ENCODE measurements at regions not wholly inside any gene's neighbourhood (a gene's known extent, or its start where the extent isn't known, plus 50 kb on each side); places are given as distances from the start of the nearest gene placed in this dataset.

DNA sequence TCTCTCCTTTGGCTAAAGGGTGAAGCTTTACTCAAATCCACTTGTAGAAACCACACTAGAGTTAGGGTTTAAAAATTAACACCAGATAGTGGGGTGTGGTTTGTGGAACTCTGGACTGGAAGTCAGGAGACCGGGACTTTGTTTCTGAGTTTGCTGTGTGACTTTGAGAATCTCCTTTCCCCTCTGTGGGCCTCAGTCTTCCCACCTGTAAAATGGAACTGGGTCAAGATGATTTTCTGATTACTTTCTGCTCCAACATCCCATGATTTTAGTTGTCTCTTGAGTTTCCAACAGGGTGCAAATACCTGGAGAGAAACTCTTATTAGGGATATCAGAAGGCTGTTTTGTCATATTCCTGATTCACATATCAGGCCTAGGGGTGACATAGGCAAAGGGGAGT, 301.0 kb downstream of the MIAT start:
- Histone ChIP-seq H3K79me1 (ENCODE audit: insufficient read depth, low read depth, low read length, poor library complexity, severe bottlenecking) (no peaks in the 10 kb centered on the region), H3K4ac (ENCODE audit: low read depth, low read length) (no peak overlapping the region), H3K9me3 (ENCODE audit: control insufficient read depth, low read depth, low read length) (no peaks in the 10 kb centered on the region), H4K5ac (ENCODE audit: insufficient read length, low read depth, low read length) (no peak overlapping the region), H2AK5ac (ENCODE audit: insufficient read length, low read length) (no peak overlapping the region), H2BK120ac (ENCODE audit: low read depth, low read length, poor library complexity, severe bottlenecking) (no peak overlapping the region), H4K8ac (replicated peaks; ENCODE audit: insufficient read length, low read depth, low read length) (no peak overlapping the region), H3K23me2 (ENCODE audit: insufficient read length, low read depth, low read length, poor library complexity, severe bottlenecking) (no peaks in the 10 kb centered on the region), H2BK12ac (ENCODE audit: insufficient read length, low read depth, low read length) (no peak overlapping the region), H2BK5ac (ENCODE audit: insufficient read length, low read length) (no peak overlapping the region), H3K23ac (ENCODE audit: insufficient read length, low read depth, low read length) (no peak overlapping the region), H2BK15ac (ENCODE audit: low read depth, low read length) (no peak overlapping the region), H3K27me3 (ENCODE audit: insufficient read depth, low read length) (no peaks in the 10 kb centered on the region; the same call in 1 of the 2 replicates), H3K79me2 (ENCODE audit: insufficient read depth, low read length) (no peaks in the 10 kb centered on the region), H3T11ph (ENCODE audit: low read length) (no peak overlapping the region), H3K4me1 (ENCODE audit: insufficient read depth, low read length) (peaks cover 14% of the 10 kb centered on the region), H2AFZ (ENCODE audit: low read length) (no peak overlapping the region), H3K18ac (ENCODE audit: insufficient read length, low read depth, low read length) (no peak overlapping the region), H3K56ac (ENCODE audit: insufficient read length, low read depth, low read length) (no peak overlapping the region), H4K91ac (ENCODE audit: insufficient read length, low read depth, low read length) (no peak overlapping the region), H3K4me2 (ENCODE audit: insufficient read depth, insufficient read length, low read length) (no peak overlapping the region), H2BK20ac (ENCODE audit: low read depth, low read length, poor library complexity, severe bottlenecking) (no peak overlapping the region), H3K14ac (ENCODE audit: insufficient read depth, low read length) (no peak overlapping the region), H3K9ac (ENCODE audit: extremely low read depth, insufficient read length, low read length) (no peak overlapping the region), H4K20me1 (ENCODE audit: control insufficient read depth, insufficient read depth, insufficient read length) (no peaks in the 10 kb centered on the region), H3K27ac (ENCODE audit: insufficient read length, low read depth, low read length) (no peak overlapping the region)
- Mint-ChIP-seq H3K36me3 (ENCODE audit: insufficient read depth in 1 of 3, low read depth in 3 of 3) (no peaks in the 10 kb centered on the region), H3K4me1 (peaks cover 40 to 47% of the 10 kb centered on the region in 2 experiments), H3K27ac (no peak overlapping the region), H3K27me3 (ENCODE audit: low read depth) (peaks cover 51% of the 10 kb centered on the region), H3K4me3 (no peak overlapping the region), H3K9me3 (no peaks in the 10 kb centered on the region)
- TF ChIP-seq, protein P1, sequence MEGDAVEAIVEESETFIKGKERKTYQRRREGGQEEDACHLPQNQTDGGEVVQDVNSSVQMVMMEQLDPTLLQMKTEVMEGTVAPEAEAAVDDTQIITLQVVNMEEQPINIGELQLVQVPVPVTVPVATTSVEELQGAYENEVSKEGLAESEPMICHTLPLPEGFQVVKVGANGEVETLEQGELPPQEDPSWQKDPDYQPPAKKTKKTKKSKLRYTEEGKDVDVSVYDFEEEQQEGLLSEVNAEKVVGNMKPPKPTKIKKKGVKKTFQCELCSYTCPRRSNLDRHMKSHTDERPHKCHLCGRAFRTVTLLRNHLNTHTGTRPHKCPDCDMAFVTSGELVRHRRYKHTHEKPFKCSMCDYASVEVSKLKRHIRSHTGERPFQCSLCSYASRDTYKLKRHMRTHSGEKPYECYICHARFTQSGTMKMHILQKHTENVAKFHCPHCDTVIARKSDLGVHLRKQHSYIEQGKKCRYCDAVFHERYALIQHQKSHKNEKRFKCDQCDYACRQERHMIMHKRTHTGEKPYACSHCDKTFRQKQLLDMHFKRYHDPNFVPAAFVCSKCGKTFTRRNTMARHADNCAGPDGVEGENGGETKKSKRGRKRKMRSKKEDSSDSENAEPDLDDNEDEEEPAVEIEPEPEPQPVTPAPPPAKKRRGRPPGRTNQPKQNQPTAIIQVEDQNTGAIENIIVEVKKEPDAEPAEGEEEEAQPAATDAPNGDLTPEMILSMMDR (conservative IDR thresholded peaks at IDR 0.05), result no peak
- DNase-seq, result no peak
- no CpG with 5 or more reads among the region's 1 CpG for WGBS (ENCODE audit: extremely low coverage, insufficient read length, low lambda C conversion rate)
